ENCODE measurements at regions not wholly inside any gene's neighbourhood (a gene's known extent, or its start where the extent isn't known, plus 50 kb on each side); places are given as distances from the start of the nearest gene placed in this dataset.

DNA sequence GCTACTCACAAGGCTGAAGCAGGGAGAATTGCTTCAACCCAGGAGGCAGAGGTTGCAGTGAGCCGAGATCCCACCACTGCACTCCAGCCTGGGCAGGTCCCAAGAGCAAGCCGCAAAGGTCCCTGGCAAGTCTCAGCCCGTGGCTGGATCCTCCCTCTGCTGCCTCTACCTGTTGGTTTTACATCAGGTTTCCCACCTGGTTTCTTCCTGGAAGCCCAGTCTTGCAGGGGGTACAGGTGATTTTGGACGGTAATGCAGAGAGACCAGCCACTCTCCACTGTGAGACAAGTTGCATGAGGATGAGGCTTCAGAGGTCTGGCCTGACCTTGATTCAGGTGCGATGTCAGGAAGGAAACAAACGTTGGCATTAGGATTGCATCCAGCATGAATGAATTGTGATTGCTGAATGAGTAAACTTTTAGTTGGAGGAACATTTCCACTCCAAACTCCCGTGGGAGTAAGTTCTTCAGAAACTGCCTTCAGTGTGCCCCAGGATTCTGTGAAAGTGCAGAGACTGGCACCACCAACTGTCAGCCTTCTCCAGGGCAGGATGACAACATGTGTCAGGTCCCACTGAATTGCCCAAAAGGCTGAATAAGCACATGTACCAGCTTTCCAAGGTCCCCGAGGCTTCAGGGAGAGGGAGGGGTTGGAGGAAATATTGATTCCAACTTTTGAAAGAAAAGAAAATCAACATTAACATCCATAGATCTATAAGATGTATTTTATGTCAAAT is 189.4 kb downstream of the TJP1 start:
- H3K9ac ChIP-seq (ENCODE audit: low read depth in 1 of 2, low read length in 2 of 2) = no peak overlapping the region
- no peaks in the 10 kb centered on the region for H3K27me3 ChIP-seq (ENCODE audit: control insufficient read depth in 2 of 2, insufficient read depth in 2 of 2, low read length in 2 of 2)
- H3K9me3 ChIP-seq (ENCODE audit: control insufficient read depth in 2 of 2, low read length in 2 of 2) = no peaks in the 10 kb centered on the region
- H3K4me1 ChIP-seq (ENCODE audit: control insufficient read depth in 2 of 2, insufficient read depth in 2 of 2, low read length in 2 of 2) = peaks cover 3 to 4% of the 10 kb centered on the region in 2 donors
- no peak overlapping the region for H3K4me3 ChIP-seq (ENCODE audit: low read length in 2 of 2)
- no peaks in the 10 kb centered on the region for H3K36me3 ChIP-seq (ENCODE audit: control insufficient read depth in 2 of 2, insufficient read depth in 2 of 2, low read length in 2 of 2)
- H3K27ac ChIP-seq (ENCODE audit: low read depth in 2 of 2, low read length in 2 of 2) = no peak overlapping the region

DNA sequence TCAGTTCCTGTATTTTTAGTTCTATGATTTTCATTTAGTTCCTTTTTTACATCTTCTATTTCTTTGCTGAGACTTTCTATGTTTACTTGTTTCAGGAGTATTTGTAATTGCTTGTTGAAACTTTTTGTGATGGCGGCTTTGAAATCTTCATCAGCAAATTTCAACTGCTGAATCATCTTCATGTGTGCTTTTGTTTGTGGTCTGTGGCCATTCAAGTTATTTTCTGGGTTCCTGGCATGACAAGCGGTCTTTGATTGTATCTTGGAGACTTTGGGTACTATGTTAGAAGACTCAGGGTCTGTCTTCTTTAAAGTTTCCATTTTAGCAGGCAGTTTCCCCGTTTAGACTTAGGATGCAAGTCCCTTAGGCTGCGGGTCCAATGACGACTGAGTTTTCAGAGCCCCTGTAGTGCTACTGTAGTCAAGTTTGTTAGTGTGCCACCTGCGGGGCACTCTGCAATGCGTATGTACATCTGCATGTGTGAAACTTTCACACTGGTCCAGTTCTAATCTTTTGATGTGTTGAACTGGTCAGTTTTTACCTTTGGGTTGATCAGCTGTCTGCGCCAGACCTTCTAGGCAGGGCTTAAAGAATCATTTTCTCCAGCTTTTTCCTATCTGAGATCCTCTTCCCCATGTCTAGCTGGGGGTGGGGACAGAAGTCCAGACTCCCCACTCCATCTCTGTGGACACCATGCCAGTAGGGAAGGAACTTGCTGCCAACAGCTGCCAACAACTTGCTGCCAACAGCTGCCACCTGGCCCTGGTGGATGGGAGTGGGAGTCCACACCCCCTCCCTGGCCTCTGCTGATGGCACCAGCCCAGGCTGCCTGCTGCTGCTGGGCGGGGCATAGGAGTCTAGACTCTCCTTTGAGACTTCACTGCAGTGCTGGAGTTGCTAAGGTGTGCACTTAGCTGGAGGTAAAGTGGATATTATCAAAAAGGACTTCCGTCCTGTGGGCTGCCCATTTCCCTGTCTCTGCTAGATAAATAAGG is 190.9 kb downstream of the TJP1 start:
- Histone ChIP-seq H3K27me3 (ENCODE audit: control insufficient read depth in 2 of 2, insufficient read depth in 2 of 2, low read length in 2 of 2) (no peaks in the 10 kb centered on the region), H3K27ac (ENCODE audit: low read depth in 2 of 2, low read length in 2 of 2) (no peak overlapping the region), H3K9me3 (ENCODE audit: control insufficient read depth in 2 of 2, low read length in 2 of 2) (no peaks in the 10 kb centered on the region), H3K4me3 (ENCODE audit: low read length in 2 of 2) (no peak overlapping the region), H3K4me1 (ENCODE audit: control insufficient read depth in 2 of 2, insufficient read depth in 2 of 2, low read length in 2 of 2) (peaks cover 3% of the 10 kb centered on the region in 2 donors), H3K36me3 (ENCODE audit: control insufficient read depth in 2 of 2, insufficient read depth in 2 of 2, low read length in 2 of 2) (no peaks in the 10 kb centered on the region), H3K9ac (ENCODE audit: low read depth in 1 of 2, low read length in 2 of 2) (no peak overlapping the region)

DNA sequence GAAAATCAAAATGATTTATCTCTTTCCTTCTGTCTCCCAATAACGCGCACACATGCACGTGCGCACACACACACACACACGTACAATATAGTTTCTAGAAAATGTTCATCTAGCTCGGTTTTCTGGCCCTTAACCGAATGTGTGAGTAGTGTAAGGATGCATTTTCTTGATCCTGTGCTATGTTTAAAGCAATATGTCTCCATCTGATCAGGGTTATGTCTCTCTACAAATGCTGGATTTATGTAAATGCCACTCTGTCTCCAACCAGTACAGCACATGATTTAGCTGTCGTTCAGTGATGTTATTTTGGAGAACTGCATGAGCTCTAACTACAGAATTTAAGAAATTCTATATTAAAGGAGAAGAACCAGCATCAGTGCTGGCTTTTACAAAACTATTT is 198.0 kb downstream of the TJP1 start:
- Histone ChIP-seq H3K27me3 (ENCODE audit: control insufficient read depth in 2 of 2, insufficient read depth in 2 of 2, low read length in 2 of 2) (no peaks in the 10 kb centered on the region), H3K9ac (ENCODE audit: low read depth in 1 of 2, low read length in 2 of 2) (no peak overlapping the region), H3K36me3 (ENCODE audit: control insufficient read depth in 2 of 2, insufficient read depth in 2 of 2, low read length in 2 of 2) (no peaks in the 10 kb centered on the region), H3K4me1 (ENCODE audit: control insufficient read depth in 2 of 2, insufficient read depth in 2 of 2, low read length in 2 of 2) (no peaks in the 10 kb centered on the region), H3K27ac (ENCODE audit: low read depth in 2 of 2, low read length in 2 of 2) (no peak overlapping the region), H3K9me3 (ENCODE audit: control insufficient read depth in 2 of 2, low read length in 2 of 2) (no peaks in the 10 kb centered on the region), H3K4me3 (ENCODE audit: low read length in 2 of 2) (no peak overlapping the region)

DNA sequence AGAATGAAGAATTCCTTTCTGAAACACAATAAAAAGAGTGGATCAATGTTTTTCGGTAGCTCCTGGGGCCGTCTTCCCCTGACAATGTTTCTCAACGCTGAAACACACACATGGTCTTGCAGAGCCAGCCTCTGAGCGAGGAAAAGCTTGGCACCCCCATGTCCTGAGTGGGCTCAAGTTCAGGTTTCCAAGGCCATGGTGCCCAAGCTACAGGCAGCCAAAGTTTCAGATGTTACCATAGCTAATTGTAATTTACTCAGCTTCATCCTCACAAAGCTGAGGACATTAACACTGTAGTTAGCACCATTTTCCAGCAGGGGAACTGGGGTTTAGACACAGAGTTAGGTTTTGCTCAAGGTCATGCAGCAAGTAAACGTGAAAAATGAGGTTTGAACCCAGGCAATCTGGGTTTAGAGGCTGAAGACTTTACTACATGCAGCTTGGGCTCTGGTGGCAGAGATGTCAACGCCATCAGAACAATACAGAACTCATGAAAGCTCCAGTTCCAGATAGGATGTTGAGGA is 199.1 kb downstream of the TJP1 start:
- no peaks in the 10 kb centered on the region for H3K27me3 ChIP-seq (ENCODE audit: control insufficient read depth in 2 of 2, insufficient read depth in 2 of 2, low read length in 2 of 2)
- no peaks in the 10 kb centered on the region for H3K9me3 ChIP-seq (ENCODE audit: control insufficient read depth in 2 of 2, low read length in 2 of 2)
- no peaks in the 10 kb centered on the region for H3K36me3 ChIP-seq (ENCODE audit: control insufficient read depth in 2 of 2, insufficient read depth in 2 of 2, low read length in 2 of 2)
- H3K4me3 ChIP-seq (ENCODE audit: low read length in 2 of 2) = no peak overlapping the region
- H3K27ac ChIP-seq (ENCODE audit: low read depth in 2 of 2, low read length in 2 of 2) = no peak overlapping the region
- no peaks in the 10 kb centered on the region for H3K4me1 ChIP-seq (ENCODE audit: control insufficient read depth in 2 of 2, insufficient read depth in 2 of 2, low read length in 2 of 2)
- no peak overlapping the region for H3K9ac ChIP-seq (ENCODE audit: low read depth in 1 of 2, low read length in 2 of 2)

DNA sequence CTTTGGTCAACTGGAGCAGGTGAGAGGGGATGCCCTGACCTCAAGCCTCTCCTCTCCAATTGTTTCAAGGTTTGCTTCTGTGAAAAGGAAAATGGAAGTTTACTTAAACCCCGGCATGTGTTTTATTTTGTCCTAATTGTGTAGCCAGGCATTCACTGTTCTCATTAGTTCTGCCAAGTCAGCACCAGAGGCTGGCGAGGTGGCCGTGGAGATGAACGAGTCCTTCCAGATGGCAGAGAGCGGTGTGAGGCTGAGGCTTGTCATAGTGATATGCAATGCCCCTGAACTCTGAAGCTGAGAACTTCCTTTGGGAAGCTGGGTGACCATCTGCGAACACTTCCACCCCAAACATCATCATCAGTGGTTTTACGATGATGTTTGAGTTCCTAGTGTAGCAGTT is 199.6 kb downstream of the TJP1 start:
- no peaks in the 10 kb centered on the region for H3K4me1 ChIP-seq (ENCODE audit: control insufficient read depth in 2 of 2, insufficient read depth in 2 of 2, low read length in 2 of 2)
- no peak overlapping the region for H3K4me3 ChIP-seq (ENCODE audit: low read length in 2 of 2)
- no peak overlapping the region for H3K9ac ChIP-seq (ENCODE audit: low read depth in 1 of 2, low read length in 2 of 2)
- no peaks in the 10 kb centered on the region for H3K27me3 ChIP-seq (ENCODE audit: control insufficient read depth in 2 of 2, insufficient read depth in 2 of 2, low read length in 2 of 2)
- no peaks in the 10 kb centered on the region for H3K9me3 ChIP-seq (ENCODE audit: control insufficient read depth in 2 of 2, low read length in 2 of 2)
- no peak overlapping the region for H3K27ac ChIP-seq (ENCODE audit: low read depth in 2 of 2, low read length in 2 of 2)
- H3K36me3 ChIP-seq (ENCODE audit: control insufficient read depth in 2 of 2, insufficient read depth in 2 of 2, low read length in 2 of 2) = no peaks in the 10 kb centered on the region

DNA sequence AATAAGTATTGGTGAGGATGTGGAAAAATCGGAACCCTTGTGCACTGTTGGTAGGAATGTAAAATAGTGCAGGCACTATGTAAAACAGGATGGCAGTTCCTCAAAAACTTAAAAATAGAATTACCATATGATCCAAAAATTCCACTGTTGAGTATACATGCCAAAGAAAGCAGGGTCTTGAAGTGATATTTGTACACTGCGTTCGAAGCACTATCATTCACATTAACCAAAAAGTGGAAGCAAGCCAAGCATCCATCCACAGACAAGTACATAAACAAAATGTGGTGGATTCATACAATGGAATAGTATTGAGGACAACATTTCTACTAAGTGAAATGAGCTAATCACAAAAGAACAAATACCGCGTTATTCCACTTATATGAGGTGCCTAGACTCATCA is 200.7 kb downstream of the TJP1 start:
- Histone ChIP-seq H3K9me3 (ENCODE audit: control insufficient read depth in 2 of 2, low read length in 2 of 2) (no peaks in the 10 kb centered on the region), H3K9ac (ENCODE audit: low read depth in 1 of 2, low read length in 2 of 2) (no peak overlapping the region), H3K4me1 (ENCODE audit: control insufficient read depth in 2 of 2, insufficient read depth in 2 of 2, low read length in 2 of 2) (no peaks in the 10 kb centered on the region), H3K27ac (ENCODE audit: low read depth in 2 of 2, low read length in 2 of 2) (no peak overlapping the region), H3K4me3 (ENCODE audit: low read length in 2 of 2) (no peak overlapping the region), H3K27me3 (ENCODE audit: control insufficient read depth in 2 of 2, insufficient read depth in 2 of 2, low read length in 2 of 2) (no peaks in the 10 kb centered on the region), H3K36me3 (ENCODE audit: control insufficient read depth in 2 of 2, insufficient read depth in 2 of 2, low read length in 2 of 2) (no peaks in the 10 kb centered on the region)

DNA sequence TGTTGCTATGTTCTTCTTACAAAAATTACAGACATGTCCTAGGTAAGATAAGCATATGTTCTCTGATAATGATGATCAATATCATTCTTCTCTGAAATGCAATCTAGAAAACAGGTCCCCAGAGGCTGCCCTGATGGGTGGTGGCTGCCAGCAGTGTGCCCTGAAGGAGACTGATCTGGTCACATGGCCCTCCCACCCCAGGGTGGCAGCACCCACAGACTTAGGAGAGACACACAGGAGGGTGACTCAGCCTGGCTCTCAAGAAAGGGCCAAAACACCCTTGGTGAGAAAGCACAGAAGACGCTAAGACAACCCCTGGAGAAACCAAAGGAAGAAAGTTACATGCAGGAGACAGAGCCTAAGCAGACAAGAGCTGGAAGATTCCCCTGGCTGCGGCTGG is 203.7 kb downstream of the TJP1 start:
- Histone ChIP-seq H3K4me1 (ENCODE audit: control insufficient read depth in 2 of 2, insufficient read depth in 2 of 2, low read length in 2 of 2) (no peaks in the 10 kb centered on the region), H3K27me3 (ENCODE audit: control insufficient read depth in 2 of 2, insufficient read depth in 2 of 2, low read length in 2 of 2) (no peaks in the 10 kb centered on the region), H3K9ac (ENCODE audit: low read depth in 1 of 2, low read length in 2 of 2) (no peak overlapping the region), H3K27ac (ENCODE audit: low read depth in 2 of 2, low read length in 2 of 2) (no peak overlapping the region), H3K9me3 (ENCODE audit: control insufficient read depth in 2 of 2, low read length in 2 of 2) (no peaks in the 10 kb centered on the region), H3K36me3 (ENCODE audit: control insufficient read depth in 2 of 2, insufficient read depth in 2 of 2, low read length in 2 of 2) (no peaks in the 10 kb centered on the region), H3K4me3 (ENCODE audit: low read length in 2 of 2) (no peak overlapping the region)

DNA sequence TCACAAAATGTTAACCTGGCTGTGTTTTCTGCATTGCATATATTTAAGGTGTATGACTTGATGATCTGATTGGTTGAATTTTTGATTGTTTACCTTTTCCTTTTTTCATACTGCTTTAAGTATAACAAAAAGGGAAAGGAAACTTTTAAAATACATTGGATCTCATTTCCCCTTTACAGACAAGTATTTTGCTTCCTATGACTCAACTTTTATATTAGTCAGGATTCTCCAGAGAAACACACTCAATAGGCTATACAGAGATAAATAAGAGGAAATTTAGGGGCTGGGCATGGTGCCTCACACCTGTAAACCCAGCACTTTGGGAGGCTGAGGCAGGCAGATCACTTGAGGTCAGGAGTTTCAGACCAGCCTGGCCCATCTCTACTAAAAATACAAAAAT is 205.8 kb downstream of the TJP1 start:
- Histone ChIP-seq H3K27ac (ENCODE audit: low read depth in 2 of 2, low read length in 2 of 2) (no peak overlapping the region), H3K4me1 (ENCODE audit: control insufficient read depth in 2 of 2, insufficient read depth in 2 of 2, low read length in 2 of 2) (no peaks in the 10 kb centered on the region), H3K36me3 (ENCODE audit: control insufficient read depth in 2 of 2, insufficient read depth in 2 of 2, low read length in 2 of 2) (no peaks in the 10 kb centered on the region), H3K9me3 (ENCODE audit: control insufficient read depth in 2 of 2, low read length in 2 of 2) (no peaks in the 10 kb centered on the region), H3K27me3 (ENCODE audit: control insufficient read depth in 2 of 2, insufficient read depth in 2 of 2, low read length in 2 of 2) (no peaks in the 10 kb centered on the region), H3K4me3 (ENCODE audit: low read length in 2 of 2) (no peak overlapping the region), H3K9ac (ENCODE audit: low read depth in 1 of 2, low read length in 2 of 2) (no peak overlapping the region)

DNA sequence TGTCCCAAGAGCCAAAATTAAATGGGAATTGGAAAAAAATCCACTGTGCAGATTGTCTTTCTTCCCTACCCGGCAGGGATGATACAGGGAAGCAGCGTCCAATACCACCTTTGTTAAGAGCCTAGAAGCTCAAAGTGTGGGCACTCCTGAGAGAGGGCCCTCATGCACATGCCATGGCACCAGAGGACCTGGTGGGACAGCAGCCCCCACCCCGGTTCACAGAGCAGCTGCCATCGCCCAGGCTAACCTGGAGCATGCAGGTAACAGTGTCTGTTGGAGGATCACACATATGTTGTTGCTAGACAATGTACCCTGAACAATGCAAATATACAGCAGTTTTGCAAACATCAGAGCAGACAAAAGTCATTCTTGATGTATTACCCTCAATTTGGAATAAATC is 206.5 kb downstream of the TJP1 start:
- Histone ChIP-seq H3K9ac (ENCODE audit: low read depth in 1 of 2, low read length in 2 of 2) (no peak overlapping the region), H3K27me3 (ENCODE audit: control insufficient read depth in 2 of 2, insufficient read depth in 2 of 2, low read length in 2 of 2) (no peaks in the 10 kb centered on the region), H3K4me3 (ENCODE audit: low read length in 2 of 2) (no peak overlapping the region), H3K4me1 (ENCODE audit: control insufficient read depth in 2 of 2, insufficient read depth in 2 of 2, low read length in 2 of 2) (no peaks in the 10 kb centered on the region), H3K9me3 (ENCODE audit: control insufficient read depth in 2 of 2, low read length in 2 of 2) (no peaks in the 10 kb centered on the region), H3K27ac (ENCODE audit: low read depth in 2 of 2, low read length in 2 of 2) (no peak overlapping the region), H3K36me3 (ENCODE audit: control insufficient read depth in 2 of 2, insufficient read depth in 2 of 2, low read length in 2 of 2) (no peaks in the 10 kb centered on the region)

DNA sequence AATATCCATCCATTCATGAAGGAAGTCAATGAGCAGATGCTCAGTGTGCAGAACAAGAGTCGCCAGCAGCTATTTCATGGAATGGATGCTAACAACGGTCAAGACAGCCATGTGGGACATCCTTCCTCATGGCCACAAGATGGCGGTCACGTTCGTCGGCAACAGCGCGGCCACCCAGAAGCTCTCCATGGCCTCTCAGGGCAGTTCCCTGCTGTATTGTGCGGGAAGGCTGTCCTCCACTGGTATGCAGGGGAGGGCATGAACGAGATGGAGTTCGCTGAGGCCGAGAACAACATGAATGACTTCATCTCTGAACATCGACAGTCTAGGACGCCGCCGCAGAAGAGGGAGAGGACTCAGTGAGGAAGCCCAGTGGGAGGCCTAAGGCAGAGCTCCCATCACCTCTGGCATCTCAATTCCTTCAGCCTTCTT is 208.3 kb downstream of the TJP1 start:
- Histone ChIP-seq H3K9ac (ENCODE audit: low read depth in 1 of 2, low read length in 2 of 2) (no peak overlapping the region), H3K4me1 (ENCODE audit: control insufficient read depth in 2 of 2, insufficient read depth in 2 of 2, low read length in 2 of 2) (no peaks in the 10 kb centered on the region), H3K36me3 (ENCODE audit: control insufficient read depth in 2 of 2, insufficient read depth in 2 of 2, low read length in 2 of 2) (no peaks in the 10 kb centered on the region), H3K27ac (ENCODE audit: low read depth in 2 of 2, low read length in 2 of 2) (no peak overlapping the region), H3K4me3 (ENCODE audit: low read length in 2 of 2) (no peak overlapping the region), H3K27me3 (ENCODE audit: control insufficient read depth in 2 of 2, insufficient read depth in 2 of 2, low read length in 2 of 2) (no peaks in the 10 kb centered on the region), H3K9me3 (ENCODE audit: control insufficient read depth in 2 of 2, low read length in 2 of 2) (no peaks in the 10 kb centered on the region)

Data from mucosa of rectum (tissue), 2 donors.